ENCODE measurements at regions not wholly inside any gene's neighbourhood (a gene's known extent, or its start where the extent isn't known, plus 50 kb on each side); places are given as distances from the start of the nearest gene placed in this dataset.

DNA sequence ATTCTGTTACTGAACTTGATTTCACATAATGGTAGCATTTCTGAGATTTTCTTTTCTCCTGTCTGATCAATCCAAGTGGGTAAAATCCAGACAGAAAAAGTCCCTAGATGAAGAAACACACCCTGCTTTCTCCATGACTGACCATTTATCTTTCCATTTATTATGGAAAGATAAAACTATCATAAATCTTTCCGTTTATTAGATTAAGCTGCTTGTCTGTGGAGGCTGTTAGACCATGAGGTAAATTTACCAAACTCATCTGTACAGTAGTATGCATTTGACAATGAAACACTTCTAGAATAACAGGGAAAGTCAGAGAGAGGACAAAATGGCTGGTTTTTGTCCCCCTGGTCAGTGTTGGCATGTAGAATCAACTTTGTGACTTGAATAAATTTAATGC, 491.2 kb upstream of the SEMA6A start:
- TF ChIP-seq POLR2AphosphoS5 (IDR thresholded peaks at IDR 0.05) (no peak), POLR2A (IDR thresholded peaks at IDR 0.05) (no peak), CTCF (IDR thresholded peaks at IDR 0.05) (no peak), EP300 (IDR thresholded peaks at IDR 0.05) (no peak)
